ENCODE measurements at regions not wholly inside any gene's neighbourhood (a gene's known extent, or its start where the extent isn't known, plus 50 kb on each side); places are given as distances from the start of the nearest gene placed in this dataset.
A peak's percentile ranks its signal among the peaks of the same experiment; 100 is the strongest.

DNA sequence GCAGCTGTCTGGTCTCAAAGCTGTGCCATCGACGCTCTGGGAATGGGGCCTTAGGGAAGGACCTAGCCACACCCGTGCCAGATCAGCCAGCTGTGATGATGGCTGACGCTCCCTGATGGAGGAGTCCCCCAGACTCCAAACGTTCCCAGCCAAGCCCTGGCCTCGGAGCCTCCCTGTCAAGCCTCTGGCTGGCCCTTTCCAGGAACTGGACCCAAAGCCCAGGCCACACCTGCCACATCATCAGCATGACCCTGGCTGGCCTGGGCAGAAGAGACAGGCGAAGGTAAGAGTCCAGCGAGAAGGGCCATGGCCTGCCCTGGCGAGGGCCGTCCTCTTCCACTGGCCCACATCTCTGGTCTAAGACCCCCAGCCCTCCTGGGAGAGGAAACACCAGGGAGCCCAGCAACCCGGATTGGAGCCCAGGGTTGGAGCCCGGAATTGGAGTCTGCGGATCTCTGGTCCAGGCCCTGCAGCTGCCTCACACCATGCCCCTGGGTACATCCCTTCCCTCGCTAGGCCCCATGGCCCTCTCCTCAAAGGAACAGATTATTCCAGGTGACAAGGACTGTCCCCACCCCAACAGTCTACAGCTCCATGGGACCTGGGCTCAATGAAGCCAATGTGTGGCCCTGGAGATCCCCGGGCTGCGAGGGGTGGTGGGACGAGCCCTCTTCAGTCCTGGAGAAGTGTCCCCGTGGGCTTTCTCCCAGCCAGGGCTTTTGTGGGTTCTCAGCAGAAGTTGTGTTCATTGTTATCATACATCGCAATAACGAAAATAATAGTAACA is 105.1 kb upstream of the TNRC6C start:
- peak; percentile 66 for DNase-seq (ENCODE audit: insufficient read length, low spot score, missing footprints)
- Histone ChIP-seq H3K27ac (ENCODE audit: low read depth, low read length) (no peak overlapping the region), H3K4me1 (ENCODE audit: insufficient read depth, low read length) (no peaks in the 10 kb centered on the region), H3K36me3 (ENCODE audit: insufficient read depth, low read length) (no peaks in the 10 kb centered on the region), H2AFZ (ENCODE audit: low read length) (no peak overlapping the region), H3K4me2 (ENCODE audit: insufficient read depth, low read length) (no peak overlapping the region), H3K4me3 (ENCODE audit: insufficient read depth, low read length) (no peak overlapping the region), H4K20me1 (ENCODE audit: insufficient read depth, low read length) (no peaks in the 10 kb centered on the region), H3K27me3 (ENCODE audit: insufficient read depth, low read length) (peaks cover 10% of the 10 kb centered on the region), H3K9me3 (ENCODE audit: low read depth, low read length) (no peaks in the 10 kb centered on the region), H3K79me2 (ENCODE audit: insufficient read depth, low read length) (no peaks in the 10 kb centered on the region)
- TF ChIP-seq, protein P1, sequence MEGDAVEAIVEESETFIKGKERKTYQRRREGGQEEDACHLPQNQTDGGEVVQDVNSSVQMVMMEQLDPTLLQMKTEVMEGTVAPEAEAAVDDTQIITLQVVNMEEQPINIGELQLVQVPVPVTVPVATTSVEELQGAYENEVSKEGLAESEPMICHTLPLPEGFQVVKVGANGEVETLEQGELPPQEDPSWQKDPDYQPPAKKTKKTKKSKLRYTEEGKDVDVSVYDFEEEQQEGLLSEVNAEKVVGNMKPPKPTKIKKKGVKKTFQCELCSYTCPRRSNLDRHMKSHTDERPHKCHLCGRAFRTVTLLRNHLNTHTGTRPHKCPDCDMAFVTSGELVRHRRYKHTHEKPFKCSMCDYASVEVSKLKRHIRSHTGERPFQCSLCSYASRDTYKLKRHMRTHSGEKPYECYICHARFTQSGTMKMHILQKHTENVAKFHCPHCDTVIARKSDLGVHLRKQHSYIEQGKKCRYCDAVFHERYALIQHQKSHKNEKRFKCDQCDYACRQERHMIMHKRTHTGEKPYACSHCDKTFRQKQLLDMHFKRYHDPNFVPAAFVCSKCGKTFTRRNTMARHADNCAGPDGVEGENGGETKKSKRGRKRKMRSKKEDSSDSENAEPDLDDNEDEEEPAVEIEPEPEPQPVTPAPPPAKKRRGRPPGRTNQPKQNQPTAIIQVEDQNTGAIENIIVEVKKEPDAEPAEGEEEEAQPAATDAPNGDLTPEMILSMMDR (IDR thresholded peaks at IDR 0.05; ENCODE audit: extremely low read depth, low read depth, low read length), result no peak

DNA sequence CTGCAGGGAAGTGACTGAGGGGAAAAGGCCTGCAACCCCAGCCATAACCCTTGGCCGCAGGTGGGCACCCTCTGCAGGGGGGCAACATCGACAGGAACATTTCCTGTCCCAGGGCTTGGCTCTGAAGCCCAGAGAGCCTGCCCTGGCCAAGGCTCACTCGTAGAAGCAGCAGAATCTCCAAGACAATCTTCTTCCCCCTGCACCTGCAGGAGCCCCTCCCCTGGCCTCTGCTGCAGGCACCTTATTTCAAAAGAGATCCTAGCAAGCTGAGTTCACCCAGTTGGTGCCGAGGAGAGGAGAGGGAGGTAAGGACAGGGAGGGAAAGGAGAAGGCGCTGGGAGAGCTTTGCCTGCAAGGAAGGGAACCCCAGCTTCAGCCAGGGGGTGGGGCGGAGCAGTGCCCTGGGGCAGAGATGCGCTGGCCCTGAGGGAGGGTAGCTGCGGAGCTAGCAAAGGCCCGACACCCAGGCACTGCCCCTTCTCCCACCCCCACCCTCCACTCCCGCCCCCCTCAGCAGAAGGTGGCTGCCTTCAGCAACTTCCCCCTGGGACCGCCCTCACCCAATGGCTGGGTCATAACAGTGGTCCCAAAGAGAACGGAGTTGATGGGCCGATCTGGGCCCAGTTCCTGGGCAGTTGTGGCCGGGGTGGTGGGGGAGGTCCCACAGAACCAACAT is 104.3 kb upstream of the TNRC6C start:
- no peak overlapping the region for H3K4me2 ChIP-seq (ENCODE audit: insufficient read depth, low read length)
- H3K27ac ChIP-seq (ENCODE audit: low read depth, low read length), result no peak overlapping the region
- no peaks in the 10 kb centered on the region for H3K79me2 ChIP-seq (ENCODE audit: insufficient read depth, low read length)
- H2AFZ ChIP-seq (ENCODE audit: low read length), result no peak overlapping the region
- DNase-seq (ENCODE audit: insufficient read length, low spot score, missing footprints), result no peak
- peaks cover 15% of the 10 kb centered on the region for H3K27me3 ChIP-seq (ENCODE audit: insufficient read depth, low read length)
- no peaks in the 10 kb centered on the region for H3K4me1 ChIP-seq (ENCODE audit: insufficient read depth, low read length)
- H4K20me1 ChIP-seq (ENCODE audit: insufficient read depth, low read length), result no peaks in the 10 kb centered on the region
- no peaks in the 10 kb centered on the region for H3K36me3 ChIP-seq (ENCODE audit: insufficient read depth, low read length)
- TF ChIP-seq, protein P1 (IDR thresholded peaks at IDR 0.05; ENCODE audit: extremely low read depth, low read depth, low read length), result no peak
- H3K4me3 ChIP-seq (ENCODE audit: insufficient read depth, low read length), result no peak overlapping the region
- no peaks in the 10 kb centered on the region for H3K9me3 ChIP-seq (ENCODE audit: low read depth, low read length)

DNA sequence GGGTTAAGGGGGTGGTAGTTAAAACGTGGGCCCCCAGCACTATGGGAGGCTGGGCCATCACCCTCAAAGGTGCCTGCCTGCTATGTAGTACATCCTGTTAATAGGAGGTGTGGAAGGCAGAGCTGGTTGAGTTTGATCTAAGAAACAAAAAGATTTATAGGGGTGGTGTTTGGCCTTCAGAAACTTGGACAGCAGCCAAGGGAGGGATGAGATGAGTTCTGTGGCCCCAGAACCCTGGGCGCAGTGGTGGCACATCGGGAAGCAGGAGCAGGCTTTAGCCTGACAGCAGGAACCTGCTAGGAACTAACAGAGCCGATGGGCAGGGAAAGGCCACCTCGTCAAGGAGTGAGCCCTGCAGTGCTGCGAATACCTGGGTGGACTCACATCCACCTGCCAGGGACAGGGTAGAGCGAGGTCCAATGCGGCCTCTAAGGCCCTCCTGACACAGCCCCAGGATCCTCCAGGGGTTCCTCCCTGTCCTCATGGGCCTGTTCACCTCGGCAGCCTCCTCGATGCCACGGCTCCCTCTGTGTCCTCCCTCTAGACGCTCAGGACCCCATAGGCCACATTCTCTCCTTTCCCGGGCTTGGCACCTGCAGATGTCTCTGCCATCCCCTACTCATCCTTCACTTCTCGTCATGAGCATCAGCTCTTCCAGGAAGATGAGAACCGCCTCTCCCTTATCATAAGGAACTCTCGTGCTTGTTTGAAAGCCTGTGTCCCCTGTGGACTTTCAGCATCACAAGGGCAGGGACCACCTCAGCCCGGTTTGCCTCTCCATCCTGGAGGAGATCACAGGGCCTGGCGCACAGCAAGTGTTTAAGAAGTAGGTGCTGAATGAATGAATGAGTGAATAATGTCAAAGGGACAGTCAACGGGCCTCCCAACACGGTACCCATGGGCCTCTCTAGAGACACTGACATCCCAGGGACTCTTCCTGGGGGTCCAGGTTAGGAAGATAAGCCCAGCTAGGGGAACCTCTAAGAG is 103.5 kb upstream of the TNRC6C start:
- DNase-seq (ENCODE audit: insufficient read length, low spot score, missing footprints), result peak; percentile 66
- Histone ChIP-seq H3K4me2 (ENCODE audit: insufficient read depth, low read length) (no peak overlapping the region), H4K20me1 (ENCODE audit: insufficient read depth, low read length) (no peaks in the 10 kb centered on the region), H3K27me3 (ENCODE audit: insufficient read depth, low read length) (peaks cover 17% of the 10 kb centered on the region), H3K4me1 (ENCODE audit: insufficient read depth, low read length) (no peaks in the 10 kb centered on the region), H3K27ac (ENCODE audit: low read depth, low read length) (no peak overlapping the region), H3K79me2 (ENCODE audit: insufficient read depth, low read length) (no peaks in the 10 kb centered on the region), H3K4me3 (ENCODE audit: insufficient read depth, low read length) (no peak overlapping the region), H3K9me3 (ENCODE audit: low read depth, low read length) (no peaks in the 10 kb centered on the region), H3K36me3 (ENCODE audit: insufficient read depth, low read length) (no peaks in the 10 kb centered on the region), H2AFZ (ENCODE audit: low read length) (no peak overlapping the region)
- TF ChIP-seq, protein P1 (IDR thresholded peaks at IDR 0.05; ENCODE audit: extremely low read depth, low read depth, low read length), result no peak
